T-helper 17 cell (primary cell): ENCODE measurements at regions not wholly inside any gene's neighbourhood (a gene's known extent, or its start where the extent isn't known, plus 50 kb on each side); places are given as distances from the start of the nearest gene placed in this dataset.

Experiments
- ATAC-seq: fragments of 150-1000 bp; cut with Tn5 transposase; 2 replicates; pipeline ENCODE4 v1.10.0; 2021; ENCODE audit warnings: mild to moderate bottlenecking, moderate library complexity
- DNase-seq, 3 donors: peaks; one replicate each; pipeline versions ENCODE4 v3.0.0 to v3.0.0-alpha.2; 2020 to 2021
- H3K9me3 ChIP-seq: one replicate; pipeline ENCODE4 v1.7.0; 2013; ENCODE audit warnings: low read length, mild to moderate bottlenecking; ENCODE audit not compliant: control insufficient read depth, poor library complexity, severe bottlenecking
- H3K27ac Mint-ChIP-seq: one replicate; pipeline ENCODE4 v1.8.0; 2022; ENCODE audit warnings: mild to moderate bottlenecking, moderate library complexity, mixed read lengths
- H3K27me3 Mint-ChIP-seq: one replicate; pipeline ENCODE4 v1.8.0; 2022; ENCODE audit warnings: mixed read lengths
- H3K36me3 Mint-ChIP-seq: one replicate; pipeline ENCODE4 v1.8.0; 2022; ENCODE audit warnings: low read depth, mixed read lengths
- H3K4me1 Mint-ChIP-seq: one replicate; pipeline ENCODE4 v1.8.0; 2022; ENCODE audit warnings: mild to moderate bottlenecking, mixed read lengths
- H3K4me3 Mint-ChIP-seq: one replicate; pipeline ENCODE4 v1.8.0; 2022; ENCODE audit warnings: mild to moderate bottlenecking, moderate library complexity, mixed read lengths

- H3K9me3 ChIP-seq: no peaks in the 10 kb centered on the region
Observed at GRCh38 chr2:125543968-125544514, 1111.9 kb upstream of the GYPC start.

GRCh38 chr2:125553768-125554167 is 1102.2 kb upstream of the GYPC start:
- no peaks in the 10 kb centered on the region for H3K4me1 Mint-ChIP-seq
- DNase-seq (no peak), ATAC-seq (no peak)
- H3K27me3 Mint-ChIP-seq: no peaks in the 10 kb centered on the region
- no peak overlapping the region for H3K27ac Mint-ChIP-seq
- H3K36me3 Mint-ChIP-seq: no peaks in the 10 kb centered on the region
- peaks cover 3% of the 10 kb centered on the region for H3K9me3 ChIP-seq
- H3K4me3 Mint-ChIP-seq: no peak overlapping the region

More at GRCh38 chr2:125543968-125544514, 1111.9 kb upstream of the GYPC start:
- H3K27ac Mint-ChIP-seq: no peak overlapping the region
- H3K36me3 Mint-ChIP-seq: no peaks in the 10 kb centered on the region
- ATAC-seq: no peak
- no peak overlapping the region for H3K4me3 Mint-ChIP-seq
- no peaks in the 10 kb centered on the region for H3K27me3 Mint-ChIP-seq
- no peak for DNase-seq
- no peaks in the 10 kb centered on the region for H3K4me1 Mint-ChIP-seq

- no peaks in the 10 kb centered on the region for H3K4me1 Mint-ChIP-seq
- H3K27ac Mint-ChIP-seq: no peak overlapping the region
- H3K4me3 Mint-ChIP-seq: no peak overlapping the region
- no peaks in the 10 kb centered on the region for H3K27me3 Mint-ChIP-seq
- peaks cover 3% of the 10 kb centered on the region for H3K9me3 ChIP-seq
- ATAC-seq (no peak), DNase-seq (no peak)
- no peaks in the 10 kb centered on the region for H3K36me3 Mint-ChIP-seq
Observed at GRCh38 chr2:125554956-125555355, 1101.0 kb upstream of the GYPC start.

- no peaks in the 10 kb centered on the region for H3K27me3 Mint-ChIP-seq
- no peak overlapping the region for H3K4me3 Mint-ChIP-seq
- H3K36me3 Mint-ChIP-seq: no peaks in the 10 kb centered on the region
- DNase-seq: no peak
- no peak for ATAC-seq
- peaks cover 3% of the 10 kb centered on the region for H3K9me3 ChIP-seq
- no peak overlapping the region for H3K27ac Mint-ChIP-seq
- no peaks in the 10 kb centered on the region for H3K4me1 Mint-ChIP-seq
Observed at GRCh38 chr2:125559186-125559585, 1096.8 kb upstream of the GYPC start.

- Mint-ChIP-seq H3K27me3 (no peaks in the 10 kb centered on the region), H3K4me1 (no peaks in the 10 kb centered on the region), H3K4me3 (no peak overlapping the region), H3K36me3 (no peaks in the 10 kb centered on the region), H3K27ac (no peak overlapping the region)
- ATAC-seq (no peak), DNase-seq (no peak)
- peaks cover 3% of the 10 kb centered on the region for H3K9me3 ChIP-seq
Observed at GRCh38 chr2:125560855-125561254, 1095.1 kb upstream of the GYPC start.

- H3K9me3 ChIP-seq: peaks cover 3% of the 10 kb centered on the region
- Mint-ChIP-seq H3K36me3 (no peaks in the 10 kb centered on the region), H3K4me1 (no peaks in the 10 kb centered on the region), H3K27ac (no peak overlapping the region), H3K4me3 (no peak overlapping the region), H3K27me3 (no peaks in the 10 kb centered on the region)
- ATAC-seq (no peak), DNase-seq (no peak)
Observed at GRCh38 chr2:125561302-125561701, 1094.7 kb upstream of the GYPC start.

- Mint-ChIP-seq H3K36me3 (no peaks in the 10 kb centered on the region), H3K27me3 (no peaks in the 10 kb centered on the region), H3K27ac (no peak overlapping the region), H3K4me3 (no peak overlapping the region), H3K4me1 (no peaks in the 10 kb centered on the region)
- no peaks in the 10 kb centered on the region for H3K9me3 ChIP-seq
- DNase-seq (no peak), ATAC-seq (no peak)
Observed at GRCh38 chr2:125562924-125563323, 1093.0 kb upstream of the GYPC start.

- Mint-ChIP-seq H3K4me1 (no peaks in the 10 kb centered on the region), H3K36me3 (no peaks in the 10 kb centered on the region)
Observed at GRCh38 chr2:125564471-125564870, 1091.5 kb upstream of the GYPC start.

GRCh38 chr2:125566422-125566821 is 1089.5 kb upstream of the GYPC start:
- Mint-ChIP-seq H3K27ac (no peak overlapping the region), H3K27me3 (no peaks in the 10 kb centered on the region), H3K36me3 (no peaks in the 10 kb centered on the region)

More at GRCh38 chr2:125564471-125564870, 1091.5 kb upstream of the GYPC start:
- no peaks in the 10 kb centered on the region for H3K27me3 Mint-ChIP-seq
- H3K9me3 ChIP-seq: no peaks in the 10 kb centered on the region
- DNase-seq (no peak), ATAC-seq (no peak)
- H3K4me3 Mint-ChIP-seq: no peak overlapping the region
- no peak overlapping the region for H3K27ac Mint-ChIP-seq

GRCh38 chr2:125567100-125567499 is 1088.9 kb upstream of the GYPC start:
- Mint-ChIP-seq H3K4me1 (no peaks in the 10 kb centered on the region), H3K27me3 (no peaks in the 10 kb centered on the region), H3K36me3 (no peaks in the 10 kb centered on the region), H3K27ac (no peak overlapping the region), H3K4me3 (no peak overlapping the region)
- ATAC-seq (no peak), DNase-seq (no peak)
- no peaks in the 10 kb centered on the region for H3K9me3 ChIP-seq

More at GRCh38 chr2:125566422-125566821, 1089.5 kb upstream of the GYPC start:
- Mint-ChIP-seq H3K4me1 (no peaks in the 10 kb centered on the region), H3K4me3 (no peak overlapping the region)
- no peak for ATAC-seq
- DNase-seq: no peak
- no peaks in the 10 kb centered on the region for H3K9me3 ChIP-seq

GRCh38 chr2:125572660-125573059 is 1083.3 kb upstream of the GYPC start:
- H3K27me3 Mint-ChIP-seq: no peaks in the 10 kb centered on the region
- ATAC-seq (no peak), DNase-seq (no peak)
- H3K27ac Mint-ChIP-seq: no peak overlapping the region
- no peaks in the 10 kb centered on the region for H3K4me1 Mint-ChIP-seq
- H3K4me3 Mint-ChIP-seq: no peak overlapping the region
- no peaks in the 10 kb centered on the region for H3K9me3 ChIP-seq
- no peaks in the 10 kb centered on the region for H3K36me3 Mint-ChIP-seq

- H3K27ac Mint-ChIP-seq: no peak overlapping the region
- H3K4me1 Mint-ChIP-seq: no peaks in the 10 kb centered on the region
- no peaks in the 10 kb centered on the region for H3K36me3 Mint-ChIP-seq
- no peaks in the 10 kb centered on the region for H3K9me3 ChIP-seq
- H3K4me3 Mint-ChIP-seq: no peak overlapping the region
- no peaks in the 10 kb centered on the region for H3K27me3 Mint-ChIP-seq
- ATAC-seq: no peak
- no peak for DNase-seq
Observed at GRCh38 chr2:125573432-125573831, 1082.5 kb upstream of the GYPC start.

- Mint-ChIP-seq H3K27ac (no peak overlapping the region), H3K27me3 (no peaks in the 10 kb centered on the region)
- ATAC-seq: no peak
Observed at GRCh38 chr2:125576558-125576957, 1079.4 kb upstream of the GYPC start.

GRCh38 chr2:125581557-125581956 is 1074.4 kb upstream of the GYPC start:
- Mint-ChIP-seq H3K27me3 (no peaks in the 10 kb centered on the region), H3K4me1 (no peaks in the 10 kb centered on the region), H3K36me3 (no peaks in the 10 kb centered on the region), H3K27ac (no peak overlapping the region), H3K4me3 (no peak overlapping the region)
- no peak for ATAC-seq
- H3K9me3 ChIP-seq: no peaks in the 10 kb centered on the region
- DNase-seq: no peak

More at GRCh38 chr2:125576558-125576957, 1079.4 kb upstream of the GYPC start:
- no peaks in the 10 kb centered on the region for H3K4me1 Mint-ChIP-seq
- H3K4me3 Mint-ChIP-seq: no peak overlapping the region
- no peak for DNase-seq
- H3K36me3 Mint-ChIP-seq: no peaks in the 10 kb centered on the region
- H3K9me3 ChIP-seq: no peaks in the 10 kb centered on the region
